ENCODE measurements at regions not wholly inside any gene's neighbourhood (a gene's known extent, or its start where the extent isn't known, plus 50 kb on each side); places are given as distances from the start of the nearest gene placed in this dataset.

DNA sequence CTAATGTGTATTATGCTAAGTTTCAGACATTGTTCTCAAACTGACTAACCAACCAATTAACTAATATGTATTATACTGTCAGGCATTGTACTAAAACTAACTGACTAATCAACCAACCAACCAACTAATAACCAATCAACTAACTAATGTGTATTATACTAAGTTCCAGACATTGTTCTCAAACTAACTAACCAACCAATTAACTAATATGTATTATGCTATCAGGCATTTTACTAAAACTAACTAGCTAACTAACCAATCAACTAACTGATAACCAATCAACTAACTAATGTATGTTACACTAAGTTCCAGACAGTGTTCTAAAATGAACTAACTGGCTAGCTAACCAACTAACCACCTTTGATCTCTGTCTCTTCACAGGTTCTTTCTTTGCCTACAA, 152.3 kb downstream of the SUDS3 start:
- DNase-seq (ENCODE audit: low read depth), result no peak
- TF ChIP-seq, protein P1, sequence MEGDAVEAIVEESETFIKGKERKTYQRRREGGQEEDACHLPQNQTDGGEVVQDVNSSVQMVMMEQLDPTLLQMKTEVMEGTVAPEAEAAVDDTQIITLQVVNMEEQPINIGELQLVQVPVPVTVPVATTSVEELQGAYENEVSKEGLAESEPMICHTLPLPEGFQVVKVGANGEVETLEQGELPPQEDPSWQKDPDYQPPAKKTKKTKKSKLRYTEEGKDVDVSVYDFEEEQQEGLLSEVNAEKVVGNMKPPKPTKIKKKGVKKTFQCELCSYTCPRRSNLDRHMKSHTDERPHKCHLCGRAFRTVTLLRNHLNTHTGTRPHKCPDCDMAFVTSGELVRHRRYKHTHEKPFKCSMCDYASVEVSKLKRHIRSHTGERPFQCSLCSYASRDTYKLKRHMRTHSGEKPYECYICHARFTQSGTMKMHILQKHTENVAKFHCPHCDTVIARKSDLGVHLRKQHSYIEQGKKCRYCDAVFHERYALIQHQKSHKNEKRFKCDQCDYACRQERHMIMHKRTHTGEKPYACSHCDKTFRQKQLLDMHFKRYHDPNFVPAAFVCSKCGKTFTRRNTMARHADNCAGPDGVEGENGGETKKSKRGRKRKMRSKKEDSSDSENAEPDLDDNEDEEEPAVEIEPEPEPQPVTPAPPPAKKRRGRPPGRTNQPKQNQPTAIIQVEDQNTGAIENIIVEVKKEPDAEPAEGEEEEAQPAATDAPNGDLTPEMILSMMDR (IDR thresholded peaks at IDR 0.05; ENCODE audit: insufficient read depth, low read length), result no peak
- no peak overlapping the region for H3K4me3 ChIP-seq (ENCODE audit: low read depth, low read length)

DNA sequence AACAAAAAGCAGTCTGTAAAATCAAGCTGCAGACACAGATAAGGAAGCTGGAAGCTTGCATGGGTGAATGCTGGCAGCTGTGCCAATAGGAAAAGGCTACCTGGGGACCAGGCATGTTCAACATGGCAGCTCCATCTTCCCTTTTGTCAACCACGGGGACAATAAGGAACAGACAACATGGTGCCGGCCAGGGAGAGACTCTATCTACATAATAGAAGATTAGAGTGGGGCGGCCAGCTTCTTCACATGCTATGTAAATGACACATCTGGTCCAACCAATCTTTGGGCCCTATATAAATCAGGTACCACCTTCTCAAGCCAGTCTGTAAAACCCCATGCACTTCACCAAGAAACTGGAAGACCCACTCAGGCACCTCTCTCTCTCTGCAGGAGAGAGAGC, 157.6 kb downstream of the SUDS3 start:
- TF ChIP-seq, protein P1 (IDR thresholded peaks at IDR 0.05; ENCODE audit: insufficient read depth, low read length), result no peak
- H3K4me3 ChIP-seq (ENCODE audit: low read depth, low read length), result no peak overlapping the region
- DNase-seq (ENCODE audit: low read depth), result no peak

DNA sequence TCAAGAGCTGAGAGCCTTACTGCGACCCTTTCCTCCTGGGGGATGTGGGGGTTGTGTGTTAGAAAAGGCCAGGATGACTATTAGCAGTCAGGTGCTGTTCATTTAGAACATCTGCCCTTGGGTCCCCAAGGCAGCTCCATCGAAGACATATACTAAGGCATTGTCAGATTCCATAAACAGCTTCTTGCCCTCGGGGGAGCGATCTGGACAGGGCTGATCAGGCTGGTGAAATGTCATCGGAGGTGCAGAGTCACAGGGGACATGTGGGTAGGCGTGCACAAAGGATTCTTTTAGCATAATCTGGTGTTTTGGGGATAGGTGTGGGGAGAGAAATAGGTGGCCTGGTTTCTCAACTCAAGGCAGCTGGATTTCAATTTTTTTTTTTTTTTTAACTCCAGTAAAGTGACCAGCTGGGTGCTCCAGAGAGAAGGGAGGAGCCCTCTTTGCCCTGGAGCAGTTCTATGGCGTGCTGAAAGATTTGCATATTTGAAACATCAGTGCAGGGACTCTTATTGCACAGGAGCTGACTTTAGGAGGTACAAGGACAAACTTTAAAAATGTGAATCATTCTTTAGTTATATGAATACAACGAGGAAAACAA, 160.1 kb downstream of the SUDS3 start:
- no peak overlapping the region for H3K4me3 ChIP-seq (ENCODE audit: low read depth, low read length)
- TF ChIP-seq, protein P1 (IDR thresholded peaks at IDR 0.05; ENCODE audit: insufficient read depth, low read length), result no peak
- DNase-seq (ENCODE audit: low read depth), result no peak

DNA sequence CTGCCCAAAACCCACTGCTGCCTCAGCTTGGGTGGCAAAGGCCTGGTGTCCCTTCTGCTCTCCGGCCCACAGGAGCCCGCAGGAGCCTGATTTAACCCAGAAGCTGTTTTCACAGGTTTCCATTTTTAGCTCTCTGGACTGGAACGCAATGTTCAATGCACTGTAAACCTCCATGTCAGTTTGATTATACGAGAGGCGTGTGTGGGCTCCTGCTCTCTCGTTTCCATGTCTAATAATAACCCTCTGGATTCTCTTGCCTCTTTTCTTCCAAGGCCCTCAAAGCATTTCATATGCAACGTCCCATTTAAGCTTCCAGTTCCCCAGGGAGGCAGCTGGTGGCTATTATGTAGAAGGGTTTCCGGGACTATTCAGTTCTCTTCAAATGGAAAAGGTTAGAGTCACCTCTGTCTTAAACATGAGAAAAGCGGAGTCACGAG, 161.1 kb downstream of the SUDS3 start:
- no peak overlapping the region for H3K4me3 ChIP-seq (ENCODE audit: low read depth, low read length)
- TF ChIP-seq, protein P1 (IDR thresholded peaks at IDR 0.05; ENCODE audit: insufficient read depth, low read length), result no peak
- no peak for DNase-seq (ENCODE audit: low read depth)

DNA sequence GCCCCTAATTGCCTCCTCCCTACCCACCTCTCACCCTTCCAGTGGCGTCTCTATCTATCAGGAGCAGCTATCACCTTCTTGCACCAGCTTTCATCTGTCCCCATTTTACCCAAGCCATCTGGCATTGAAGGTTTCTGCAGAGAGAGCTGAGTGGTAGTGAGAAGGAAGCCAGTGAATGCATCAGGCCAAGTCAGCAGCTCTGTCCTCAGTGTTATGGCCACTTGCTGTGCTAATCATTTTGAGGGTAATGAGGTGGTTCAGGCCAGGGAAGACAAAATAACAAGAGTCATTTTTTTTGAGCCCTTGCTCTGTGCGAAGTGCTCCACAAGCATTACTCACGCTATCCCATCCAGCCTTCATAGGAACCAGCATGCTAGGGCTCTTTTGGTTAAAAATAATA, 164.7 kb downstream of the SUDS3 start:
- TF ChIP-seq, protein P1 (IDR thresholded peaks at IDR 0.05; ENCODE audit: insufficient read depth, low read length), result no peak
- no peak overlapping the region for H3K4me3 ChIP-seq (ENCODE audit: low read depth, low read length)
- DNase-seq (ENCODE audit: low read depth), result no peak

DNA sequence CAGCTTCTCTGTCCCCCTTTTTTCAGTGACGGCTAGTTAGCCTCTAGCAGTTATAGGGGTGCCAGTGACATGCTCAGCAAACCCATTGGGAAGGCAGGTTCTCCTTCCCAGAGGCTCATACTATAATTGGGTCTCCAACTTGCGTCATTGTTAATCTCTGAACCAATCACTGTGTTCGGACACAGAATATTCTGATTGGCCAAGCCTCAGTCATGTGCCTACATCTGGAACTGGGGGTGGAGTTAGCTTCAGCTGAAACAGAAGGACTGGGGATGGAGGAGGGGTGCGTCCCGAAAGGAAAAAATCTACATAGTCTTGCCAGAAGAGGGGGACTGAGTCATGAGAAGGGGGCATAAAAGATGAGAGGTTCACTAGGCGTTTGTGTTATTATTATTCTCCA, 165.6 kb downstream of the SUDS3 start:
- DNase-seq (ENCODE audit: low read depth), result no peak
- H3K4me3 ChIP-seq (ENCODE audit: low read depth, low read length), result no peak overlapping the region
- TF ChIP-seq, protein P1 (IDR thresholded peaks at IDR 0.05; ENCODE audit: insufficient read depth, low read length), result no peak

DNA sequence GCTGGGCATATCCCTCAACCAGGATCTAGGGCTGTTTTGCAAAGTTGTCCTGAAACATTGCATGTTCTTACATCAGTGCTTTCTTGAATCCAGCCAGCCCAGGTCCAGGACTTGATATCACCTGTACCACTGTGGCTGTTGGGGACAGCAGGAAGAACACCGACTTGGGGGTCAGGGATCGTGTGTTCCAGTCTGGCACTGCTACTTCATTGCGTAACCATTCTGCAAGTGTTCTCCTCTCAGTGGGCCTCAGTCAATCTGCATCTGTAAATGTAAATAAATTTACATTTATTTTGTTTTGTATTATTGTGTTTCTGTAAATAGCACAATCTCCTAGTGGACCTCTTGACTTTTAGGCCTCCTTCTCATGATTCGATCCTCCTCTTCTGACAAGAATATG, 167.3 kb downstream of the SUDS3 start:
- DNase-seq (ENCODE audit: low read depth), result no peak
- H3K4me3 ChIP-seq (ENCODE audit: low read depth, low read length), result no peak overlapping the region
- TF ChIP-seq, protein P1 (IDR thresholded peaks at IDR 0.05; ENCODE audit: insufficient read depth, low read length), result no peak

All from fibroblast of the aortic adventitia (primary cell).